NCI-H187 (cell line): ENCODE measurements at regions not wholly inside any gene's neighbourhood (a gene's known extent, or its start where the extent isn't known, plus 50 kb on each side); places are given as distances from the start of the nearest gene placed in this dataset.
"Not testable (repeated sequence)": the region's sequence is repeated elsewhere in the genome, so short reads cannot be mapped to it uniquely, and the experiment has no call there.

Experiments
- DNase-seq, 2 experiments: peaks; one replicate each; lab custom pipeline; 2025; lab: John Stamatoyannopoulos, UW

DNA sequence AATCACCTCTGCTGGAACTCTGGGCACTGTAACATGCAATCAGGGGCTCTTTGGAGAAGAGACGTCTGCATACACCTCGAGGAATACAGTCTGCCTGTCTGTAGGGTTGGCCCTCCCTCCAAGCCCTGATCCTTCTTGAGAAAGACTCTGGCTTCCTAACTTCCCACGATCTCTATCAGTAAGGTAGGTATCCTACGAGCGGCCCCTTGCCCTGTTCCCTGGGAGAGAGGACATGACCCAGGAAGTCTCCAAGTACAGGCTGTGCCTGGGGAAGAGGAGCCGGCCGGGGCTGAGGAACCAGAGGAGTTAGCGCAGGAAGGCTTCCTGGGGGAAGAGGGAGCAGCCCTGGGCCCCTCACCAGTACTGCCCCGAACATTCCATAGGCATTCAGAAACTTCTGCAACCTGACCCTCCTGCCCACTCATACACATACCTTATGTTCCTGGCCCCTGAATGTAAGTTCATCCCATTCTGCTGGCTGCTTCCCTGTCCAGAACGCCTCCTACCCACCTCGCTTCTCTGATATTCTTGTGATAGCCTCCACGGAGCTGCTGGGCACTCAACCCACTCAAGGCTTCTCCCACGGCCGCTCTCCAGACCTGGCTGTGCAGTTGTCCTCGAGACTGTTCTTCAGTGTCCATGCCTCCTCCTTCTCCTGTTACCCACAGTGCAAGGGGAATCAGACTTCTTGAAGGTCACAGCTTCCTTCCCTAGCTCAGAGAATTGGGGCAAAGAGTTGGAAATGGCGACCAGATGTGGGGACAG, 116.1 kb downstream of the CYP26B1 start:
- DNase-seq, result no peak

DNA sequence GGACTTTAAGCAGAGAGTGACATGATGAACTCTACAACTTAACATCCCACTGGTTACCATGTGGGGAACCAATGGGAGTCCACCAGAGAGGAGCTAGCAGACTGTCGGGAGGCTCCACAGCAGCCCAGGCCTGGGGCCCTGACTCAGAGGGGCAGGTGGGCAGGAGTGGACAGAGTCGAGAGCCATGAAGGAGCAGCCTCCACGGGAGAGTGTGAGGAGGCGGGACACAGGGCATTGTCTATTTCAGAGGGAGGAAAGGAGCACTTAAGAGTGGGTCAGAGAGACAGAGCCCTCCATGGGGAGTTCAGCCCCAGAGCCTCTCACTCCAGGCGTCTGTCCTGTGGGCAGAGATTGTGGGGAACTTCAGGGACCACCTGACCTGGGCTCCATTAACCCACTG, 118.7 kb downstream of the CYP26B1 start:
- DNase-seq, result no peak

DNA sequence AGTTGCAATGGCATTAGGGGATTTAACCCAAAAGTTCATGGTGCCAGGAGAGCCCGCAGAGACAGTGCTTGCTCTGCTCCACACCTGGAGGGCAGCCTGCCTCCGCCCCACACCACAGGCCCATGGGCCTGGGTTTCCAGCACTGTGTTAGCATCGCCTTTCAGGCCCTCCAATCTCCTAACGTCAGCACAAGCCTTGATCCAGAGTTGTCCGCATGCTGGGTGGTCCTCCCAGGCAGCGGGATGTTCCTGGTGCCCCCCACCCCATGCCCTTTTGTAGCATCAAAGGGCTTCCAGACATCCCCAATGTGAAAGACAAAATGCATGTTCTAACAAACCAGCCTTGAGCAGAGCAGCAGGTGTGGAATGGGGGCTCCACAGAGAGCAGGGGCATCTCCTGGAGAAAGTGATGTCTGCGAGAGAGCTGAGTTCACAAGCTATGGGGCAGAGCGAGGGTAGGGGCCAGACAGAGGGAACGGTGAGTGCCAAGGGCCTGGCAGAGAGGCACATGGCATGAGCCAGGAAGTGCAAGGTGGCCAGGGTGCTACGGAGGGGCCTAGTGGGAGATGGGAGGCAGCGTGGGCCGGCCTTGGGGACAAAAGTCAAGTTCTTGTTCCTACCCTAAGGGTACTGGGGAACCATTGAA, 119.2 kb downstream of the CYP26B1 start:
- DNase-seq, result no peak

DNA sequence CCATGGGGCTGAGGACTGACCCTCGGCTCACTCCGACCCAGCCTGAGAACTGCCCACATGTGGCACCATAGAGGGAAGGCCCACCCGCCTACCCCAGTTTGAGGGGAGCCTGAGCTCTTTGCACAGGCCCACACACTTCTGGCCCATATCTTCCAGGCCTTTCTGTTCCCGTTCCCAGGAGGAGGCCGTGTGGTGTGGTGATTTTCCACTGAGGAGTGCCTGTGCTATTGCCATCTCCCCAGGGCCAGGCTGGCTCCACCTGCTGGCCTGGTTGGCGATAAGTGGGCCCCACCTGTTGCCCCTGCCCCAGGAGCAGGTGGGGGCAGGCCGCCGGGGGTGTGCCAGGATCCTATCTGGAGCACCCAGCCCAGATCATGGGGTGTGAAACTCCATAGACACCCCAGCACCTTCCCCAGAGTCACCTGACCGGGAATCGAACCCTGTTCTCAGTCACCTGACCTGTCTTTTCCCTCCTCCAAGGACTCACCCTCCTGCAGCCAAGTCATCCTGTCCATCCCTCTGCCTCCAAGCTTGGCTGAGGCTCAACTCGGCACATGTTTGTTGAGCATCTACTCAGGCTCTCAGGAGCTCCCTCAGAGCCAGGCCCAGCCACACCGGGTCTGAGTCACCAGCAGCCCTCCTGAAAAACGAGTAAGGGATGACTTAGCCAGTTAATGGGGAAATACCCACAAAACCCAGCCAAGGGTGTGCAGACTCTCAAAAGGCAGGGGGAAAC, 120.1 kb downstream of the CYP26B1 start:
- DNase-seq, result no peak

DNA sequence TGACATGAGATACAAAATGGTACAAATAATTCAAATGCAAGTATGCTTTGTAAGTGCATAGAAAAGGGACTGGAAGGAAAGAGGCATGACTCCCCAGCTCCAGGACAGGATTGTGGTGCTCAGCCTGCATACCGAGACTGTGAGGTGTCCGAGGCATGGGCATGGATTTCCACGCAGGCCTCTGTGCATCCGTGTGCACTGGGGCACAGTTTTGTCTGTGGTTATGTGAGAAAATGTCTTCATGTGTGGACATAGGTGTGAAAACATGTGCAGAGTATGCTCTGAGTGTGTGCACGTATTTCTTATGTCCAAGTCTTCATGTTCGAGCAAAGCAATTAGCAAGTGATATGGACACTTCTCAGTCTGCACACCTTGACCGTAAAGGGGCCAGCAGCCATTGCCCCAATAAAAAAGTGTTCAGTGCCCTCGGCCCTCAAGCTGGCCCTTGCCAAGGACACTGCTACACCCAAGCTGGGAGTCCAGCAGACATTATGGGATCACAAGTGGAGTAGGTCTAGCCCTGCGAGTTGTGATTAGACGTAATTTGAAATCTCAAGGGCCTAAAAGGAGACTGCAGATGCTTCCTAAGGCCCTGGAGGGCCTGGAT, 120.7 kb downstream of the CYP26B1 start:
- DNase-seq, result no peak

DNA sequence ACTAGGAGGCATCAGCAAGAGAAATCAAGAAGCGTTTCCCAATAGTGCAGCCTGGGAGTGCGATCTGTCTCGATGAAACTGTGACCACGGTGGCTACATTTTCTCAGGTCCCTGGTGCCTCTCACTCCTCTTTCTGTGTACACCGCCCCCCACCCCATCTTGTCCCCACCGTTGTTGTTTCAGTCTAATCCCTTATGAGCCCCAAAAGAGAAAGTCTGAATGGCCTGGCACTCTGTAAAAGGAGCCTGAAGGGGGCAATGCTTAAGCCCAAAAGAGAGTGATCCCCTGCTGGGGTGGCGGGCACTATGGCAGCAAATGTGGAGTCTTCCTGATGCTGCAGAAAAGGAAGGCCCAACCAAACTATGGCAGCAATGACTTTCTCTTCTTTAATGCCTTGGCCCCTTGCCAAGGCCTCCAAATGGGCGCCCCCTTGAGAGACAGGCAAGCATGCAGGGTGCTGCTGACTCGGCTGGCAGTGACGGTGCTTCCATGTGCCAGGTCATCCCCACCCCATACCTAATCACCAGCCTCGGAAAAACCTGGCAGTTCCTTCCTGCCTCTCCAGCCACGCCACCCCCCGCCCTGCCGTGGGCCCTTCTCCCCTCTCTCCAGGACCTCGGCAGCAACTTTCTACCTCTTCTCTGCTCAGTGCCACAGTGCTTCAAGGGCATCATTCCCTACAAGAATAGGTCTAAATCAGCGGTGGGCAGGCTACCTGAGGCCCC, 123.0 kb downstream of the CYP26B1 start:
- DNase-seq, result no peak

DNA sequence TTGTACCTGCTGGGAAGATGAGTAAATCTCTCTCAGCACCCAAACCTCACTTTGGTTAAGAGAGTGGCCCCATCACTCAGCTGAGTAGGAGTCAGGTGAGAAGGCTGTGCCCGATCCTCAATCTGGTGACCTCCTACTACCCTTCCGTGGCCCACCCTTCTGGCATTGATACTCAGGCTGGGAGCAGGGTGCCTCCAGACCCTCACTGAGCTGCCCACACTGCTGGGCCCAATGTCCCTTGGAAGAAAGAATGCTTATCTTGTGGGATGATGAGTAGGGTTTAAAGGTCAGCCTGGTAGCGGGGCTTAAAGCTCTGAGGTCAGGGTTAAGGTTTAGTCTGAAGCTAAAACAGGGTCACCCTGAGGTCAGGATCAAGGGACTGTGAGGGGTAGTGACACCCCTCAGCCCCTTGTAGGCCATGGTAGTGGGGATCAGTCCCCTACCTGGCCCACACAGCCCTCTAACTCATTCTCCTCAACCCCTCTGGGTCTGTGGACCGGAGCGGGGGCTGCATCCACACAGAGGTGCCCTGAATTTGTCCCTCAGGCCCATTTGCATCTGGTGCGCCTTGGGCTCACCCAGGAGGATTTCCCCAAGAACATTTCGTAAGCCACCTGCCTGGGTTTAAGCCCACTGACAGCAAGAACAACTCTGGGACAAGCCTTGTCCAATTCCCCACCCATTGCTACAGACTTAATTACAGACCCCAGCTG, 123.8 kb downstream of the CYP26B1 start:
- no peak for DNase-seq

DNA sequence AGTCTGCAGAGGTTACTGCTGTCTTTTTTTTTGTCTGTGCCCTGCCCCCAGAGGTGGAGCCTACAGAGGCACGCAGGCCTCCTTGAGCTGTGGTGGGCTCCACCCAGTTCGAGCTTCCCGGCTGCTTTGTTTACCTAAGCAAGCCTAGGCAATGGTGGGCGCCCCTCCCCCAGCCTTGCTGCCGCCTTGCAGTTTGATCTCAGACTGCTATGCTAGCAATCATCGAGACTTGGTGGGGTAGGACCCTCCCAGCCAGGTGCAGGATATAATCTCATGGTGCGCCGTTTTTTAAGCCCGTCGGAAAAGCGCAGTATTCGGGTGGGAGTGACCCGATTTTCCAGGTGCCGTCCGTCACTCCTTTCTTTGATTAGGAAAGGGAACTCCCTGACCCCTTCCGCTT, 126.3 kb downstream of the CYP26B1 start:
- DNase-seq, result not testable (repeated sequence)

DNA sequence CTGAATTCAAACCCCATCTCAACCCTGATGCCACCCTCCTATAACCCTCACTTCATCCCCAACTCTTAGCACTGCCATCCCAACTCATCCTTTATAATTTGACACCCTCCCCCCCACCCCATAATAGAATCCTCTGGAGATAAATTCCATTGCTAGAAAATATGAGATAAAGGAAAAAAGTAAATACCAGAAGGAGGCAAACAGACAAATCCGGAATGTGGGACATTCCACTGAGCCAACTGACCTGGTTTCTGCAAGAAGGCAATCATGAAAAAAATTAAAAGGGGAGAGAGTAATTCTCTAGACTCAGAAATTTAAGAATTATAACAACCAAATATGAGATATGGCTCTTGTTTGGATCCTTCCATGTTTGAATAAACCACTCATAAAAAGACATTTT, 132.4 kb downstream of the CYP26B1 start:
- no peak for DNase-seq

DNA sequence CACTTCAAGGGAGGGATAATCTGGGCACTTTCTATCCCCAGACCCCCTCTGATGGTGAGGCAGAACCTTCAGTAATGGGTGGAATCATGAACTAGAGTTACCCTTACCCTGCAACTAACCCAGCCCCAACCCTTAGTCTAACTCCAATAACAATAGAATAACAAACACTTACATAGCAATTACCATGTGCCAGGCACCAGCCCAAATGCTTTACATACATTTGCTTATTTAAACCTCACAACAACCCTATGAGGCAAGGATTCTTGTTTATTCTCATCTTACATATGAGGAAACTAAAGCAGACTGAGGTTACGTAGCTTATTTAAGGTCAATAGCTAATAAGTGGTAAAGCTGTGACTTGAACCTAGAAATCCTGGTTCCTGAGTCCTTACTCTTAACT, 132.8 kb downstream of the CYP26B1 start:
- DNase-seq, result no peak

DNA sequence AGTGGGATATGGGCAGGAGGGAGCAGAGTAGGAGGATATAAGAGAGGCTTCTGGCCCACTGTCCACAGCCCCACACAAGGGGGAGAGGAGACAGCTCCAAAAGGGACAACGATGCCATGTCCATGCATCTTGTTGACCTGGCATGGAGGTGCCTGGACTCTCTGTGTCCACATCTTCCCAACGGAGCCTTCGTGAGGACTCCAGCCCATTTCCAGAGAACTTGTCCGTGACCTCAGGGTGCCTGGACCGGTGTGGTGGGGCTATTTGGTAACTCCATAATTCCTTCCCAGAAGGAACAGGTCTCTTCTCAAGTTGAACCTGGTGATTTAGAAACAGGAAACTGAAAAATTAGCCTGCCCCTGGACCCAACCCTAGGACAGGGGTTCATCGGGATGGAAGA, 133.9 kb downstream of the CYP26B1 start:
- DNase-seq, result no peak

DNA sequence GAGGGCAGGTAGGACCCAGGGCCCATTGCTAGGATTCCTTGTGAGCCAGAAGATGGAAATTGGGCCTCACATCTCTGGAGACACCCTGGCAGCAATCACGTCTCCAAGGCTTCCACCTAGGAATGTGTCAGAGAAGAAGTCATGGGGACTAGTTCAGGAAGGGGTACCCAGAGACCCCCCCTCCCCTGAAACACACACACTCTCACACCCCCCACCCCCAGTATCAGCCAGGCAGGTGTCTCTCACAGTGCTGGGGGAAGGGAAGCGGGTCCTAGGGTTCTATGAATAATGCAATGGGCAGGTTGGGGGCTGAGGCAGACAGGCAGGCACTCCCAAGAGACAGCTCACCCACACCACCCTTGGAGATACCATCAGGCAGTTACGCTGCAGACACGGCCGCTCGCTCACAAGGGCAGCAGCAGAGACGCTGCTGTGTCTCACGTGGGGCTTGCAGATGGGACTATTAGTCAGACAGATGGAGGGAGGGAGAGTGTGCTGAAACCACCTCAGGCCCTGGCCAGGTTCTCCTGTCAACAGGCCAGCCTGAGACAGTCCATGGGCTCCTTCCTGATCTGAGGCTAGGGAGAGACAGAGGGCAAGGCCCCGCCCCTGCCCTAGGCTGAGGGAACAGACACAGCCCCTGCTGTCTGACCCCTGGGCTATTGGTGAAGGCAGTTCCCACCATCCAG, 134.6 kb downstream of the CYP26B1 start:
- no peak for DNase-seq

DNA sequence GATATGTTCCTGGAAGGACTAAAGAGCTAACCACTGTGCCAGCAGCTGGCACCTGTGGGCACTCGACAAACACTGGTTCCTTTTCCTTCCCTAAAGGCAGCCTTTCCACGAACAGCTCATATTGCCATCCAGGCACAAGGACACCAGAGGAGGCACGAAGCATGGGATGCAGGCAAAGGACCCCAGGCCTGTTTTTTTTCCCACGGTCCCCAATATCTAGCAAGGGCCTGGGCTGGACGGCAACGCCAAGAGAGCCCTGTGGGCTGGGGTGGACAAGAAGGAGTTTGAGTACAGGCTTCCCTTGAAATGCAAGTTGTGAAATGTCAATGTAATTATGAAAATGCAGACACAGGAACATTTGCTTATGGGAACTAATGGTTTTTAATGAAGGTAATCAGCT, 135.9 kb downstream of the CYP26B1 start:
- DNase-seq, result no peak

DNA sequence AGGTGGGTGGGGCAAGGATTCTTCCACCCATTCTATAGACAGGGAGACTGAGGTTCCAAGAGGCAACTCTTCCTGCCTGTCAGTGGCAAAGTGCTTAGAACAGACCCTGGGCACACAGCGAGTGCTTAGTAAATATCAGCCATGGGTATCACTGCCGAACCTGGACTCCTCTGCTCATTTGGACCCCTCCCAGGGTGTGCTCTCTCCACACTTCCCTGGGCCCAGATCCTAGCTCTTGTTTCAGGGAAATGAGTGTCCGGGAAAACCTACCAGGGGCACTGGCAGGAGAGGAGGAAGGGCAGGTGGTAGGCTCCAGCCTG, 136.3 kb downstream of the CYP26B1 start:
- DNase-seq, result no peak

DNA sequence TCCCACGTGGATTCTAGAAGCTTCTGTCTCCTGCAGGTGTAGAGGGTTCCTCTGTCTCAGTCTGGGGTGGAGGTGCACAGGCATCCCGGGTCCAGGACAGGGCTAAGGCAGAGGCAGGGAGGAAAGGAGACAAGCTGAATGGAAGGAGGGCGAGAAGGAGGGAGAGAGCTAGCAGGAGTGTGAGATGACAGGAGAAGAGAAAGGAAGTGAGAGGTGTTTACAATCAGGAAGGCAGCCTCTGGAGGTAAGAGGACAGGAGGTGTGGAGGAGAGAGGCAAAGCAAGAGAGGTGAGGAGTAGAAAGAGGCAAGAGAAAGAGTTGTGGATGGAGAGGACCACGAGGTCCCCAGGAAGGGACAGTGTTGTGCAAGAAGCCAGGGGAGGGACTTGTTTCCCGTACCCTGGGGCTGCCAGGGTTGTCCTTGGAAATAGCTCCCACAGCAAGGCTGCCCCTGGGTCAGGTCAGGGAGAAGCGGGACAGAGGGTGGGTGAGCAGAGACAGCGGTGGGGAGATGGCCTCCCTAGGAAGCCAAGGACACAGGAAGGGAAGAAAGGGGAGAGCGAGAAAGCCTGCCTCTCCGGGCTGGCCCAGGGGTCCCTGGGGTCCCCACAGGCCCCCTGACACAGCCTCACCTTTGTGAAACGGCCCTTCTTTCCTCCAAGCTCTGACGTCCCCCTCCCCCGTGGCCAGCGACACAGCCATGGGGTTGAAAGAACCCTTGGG, 136.9 kb downstream of the CYP26B1 start:
- DNase-seq, result no peak

DNA sequence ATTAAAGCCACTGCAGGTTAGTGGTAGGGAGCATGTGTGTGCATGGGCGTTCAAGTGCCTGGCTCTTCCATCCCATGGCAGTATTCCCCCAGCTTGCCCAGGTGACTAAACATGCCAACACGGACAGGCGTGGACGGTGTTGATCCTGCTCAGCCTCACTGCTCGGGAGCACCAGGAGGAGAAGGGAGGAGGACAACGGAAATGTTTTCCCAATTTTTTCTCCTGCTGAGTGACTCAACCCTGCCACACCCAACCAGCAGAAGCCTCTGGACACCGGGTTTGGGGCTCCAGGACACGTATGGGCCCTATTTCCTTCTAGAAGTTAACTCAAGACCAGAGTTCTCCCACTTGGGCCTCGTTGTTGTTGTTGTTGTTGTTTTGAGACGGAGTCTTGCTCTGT, 139.1 kb downstream of the CYP26B1 start:
- no peak for DNase-seq

DNA sequence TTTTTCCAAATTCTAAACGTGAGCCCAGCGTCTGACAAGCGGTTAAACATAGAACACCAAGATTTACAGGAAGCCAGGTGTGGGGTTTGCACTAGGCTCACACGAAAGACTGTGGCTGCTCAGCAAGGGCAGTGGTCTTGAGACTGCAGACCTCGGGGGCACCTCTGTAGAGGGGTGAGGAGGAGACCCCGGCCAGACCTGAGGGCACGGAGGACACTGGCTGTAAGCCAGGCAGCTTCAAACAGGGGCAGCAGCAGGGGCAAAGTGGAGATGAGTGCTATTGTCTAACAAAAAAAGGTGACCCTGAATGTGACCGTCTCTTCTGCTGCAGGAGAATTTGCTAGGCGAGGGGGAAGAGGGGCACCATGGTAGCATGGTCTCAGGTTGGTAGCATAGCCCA, 140.3 kb downstream of the CYP26B1 start:
- no peak for DNase-seq

DNA sequence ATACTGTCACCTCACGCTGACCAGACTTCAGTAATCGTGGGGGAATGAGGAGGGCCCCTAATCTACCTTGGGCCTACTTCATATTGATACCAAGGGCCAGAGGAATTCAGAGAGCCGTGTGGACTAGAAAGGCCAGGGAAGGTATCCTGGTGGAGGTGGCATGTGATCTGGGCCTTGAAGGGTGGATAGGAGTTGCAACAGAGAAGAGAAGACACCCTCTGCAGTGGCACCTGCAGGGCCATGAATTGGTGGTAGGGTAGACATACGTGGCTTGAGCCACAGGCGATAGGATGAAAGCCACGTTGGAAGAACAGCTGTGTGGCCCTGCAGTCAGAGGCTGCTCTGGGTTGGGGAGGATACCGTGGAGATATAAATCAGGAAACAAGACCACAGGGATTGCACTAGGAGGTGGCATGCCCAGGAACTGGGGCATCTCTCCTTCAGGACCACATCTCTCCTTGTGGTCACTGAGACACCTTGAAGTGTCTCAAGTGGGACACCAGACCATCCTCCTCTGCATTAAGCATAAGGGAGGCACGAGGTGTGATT, 141.4 kb downstream of the CYP26B1 start:
- no peak for DNase-seq

DNA sequence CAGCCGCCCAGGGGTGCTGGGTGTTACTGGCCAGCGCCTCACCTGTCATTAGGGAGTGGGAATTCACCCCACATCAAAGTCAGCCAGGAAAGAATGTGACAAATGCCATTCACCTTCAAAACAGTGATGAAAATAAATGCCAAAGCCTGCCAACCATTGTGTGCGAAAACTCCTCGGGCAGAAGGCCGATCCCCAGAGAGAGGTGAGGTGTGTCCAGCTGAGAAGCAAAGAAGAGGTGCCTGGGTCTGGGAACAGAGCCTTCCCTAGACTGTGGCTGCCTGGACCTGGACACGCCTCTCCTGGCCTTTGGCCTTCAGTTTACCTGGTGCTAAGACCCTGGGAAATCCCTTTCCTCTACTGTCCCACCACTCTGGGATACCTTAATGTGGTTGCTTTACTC, 142.7 kb downstream of the CYP26B1 start:
- DNase-seq, result no peak
